GM03348 (cell line): ENCODE measurements at regions not wholly inside any gene's neighbourhood (a gene's known extent, or its start where the extent isn't known, plus 50 kb on each side); places are given as distances from the start of the nearest gene placed in this dataset.

Source experiments
- DNase-seq: peaks from one replicate; pipeline ENCODE4 v3.0.0; 2012; ENCODE audit warnings: low spot score

- DNase-seq = no peak
Observed at GRCh38 chr1:112040891-112041740, 51.6 kb upstream of the KCND3 start.

GRCh38 chr1:112043901-112044300, 54.4 kb upstream of the KCND3 start:
- DNase-seq = no peak

- DNase-seq = no peak
Observed at GRCh38 chr1:112044745-112045144, 55.3 kb upstream of the KCND3 start.

GRCh38 chr1:112046630-112047029, 57.2 kb upstream of the KCND3 start:
- no peak for DNase-seq

- DNase-seq = no peak
Observed at GRCh38 chr1:112048421-112048820, 59.0 kb upstream of the KCND3 start.

GRCh38 chr1:112054510-112054909, 65.0 kb upstream of the KCND3 start:
- no peak for DNase-seq

- no peak for DNase-seq
Observed at GRCh38 chr1:112056354-112056753, 66.9 kb upstream of the KCND3 start.

- no peak for DNase-seq
Observed at GRCh38 chr1:112057736-112058135, 68.3 kb upstream of the KCND3 start.

- DNase-seq = no peak
Observed at GRCh38 chr1:112058815-112059450, 69.5 kb upstream of the KCND3 start.

GRCh38 chr1:112059679-112060078, 70.2 kb upstream of the KCND3 start:
- DNase-seq = no peak

- no peak for DNase-seq
Observed at GRCh38 chr1:112060261-112060660, 70.8 kb upstream of the KCND3 start.

- no peak for DNase-seq
Observed at GRCh38 chr1:112061056-112061455, 71.6 kb upstream of the KCND3 start.

GRCh38 chr1:112061901-112062320, 72.4 kb upstream of the KCND3 start:
- no peak for DNase-seq

- DNase-seq = no peak
Observed at GRCh38 chr1:112063781-112064728, 74.6 kb upstream of the KCND3 start.

- no peak for DNase-seq
Observed at GRCh38 chr1:112067989-112068388, 78.5 kb upstream of the KCND3 start.

GRCh38 chr1:112070677-112071076, 81.2 kb upstream of the KCND3 start:
- DNase-seq = no peak

GRCh38 chr1:112074711-112075110, 85.2 kb upstream of the KCND3 start:
- no peak for DNase-seq

GRCh38 chr1:112075566-112075965, 86.1 kb upstream of the KCND3 start:
- no peak for DNase-seq

GRCh38 chr1:112079446-112079845, 90.0 kb upstream of the KCND3 start:
- no peak for DNase-seq

GRCh38 chr1:112083487-112083886, 94.0 kb upstream of the KCND3 start:
- DNase-seq = no peak

GRCh38 chr1:112092656-112093371, 103.3 kb upstream of the KCND3 start:
- DNase-seq = no peak

GRCh38 chr1:112093372-112093694, 103.9 kb upstream of the KCND3 start:
- no peak for DNase-seq
